ENCODE measurements at regions not wholly inside any gene's neighbourhood (a gene's known extent, or its start where the extent isn't known, plus 50 kb on each side); places are given as distances from the start of the nearest gene placed in this dataset.

GRCh38 chr6:133820208-133820607, 68.7 kb upstream of the TCF21 start:
- H3K9ac ChIP-seq (ENCODE audit: low read length) = no peak overlapping the region
- no peaks in the 10 kb centered on the region for H3K27me3 ChIP-seq (ENCODE audit: low read length)
- DNase-seq (no peak), ATAC-seq (no peak)
- H3K4me2 ChIP-seq (ENCODE audit: low read length) = no peak overlapping the region
- no peak overlapping the region for H3K27ac ChIP-seq (ENCODE audit: low read length)
- H3K79me2 ChIP-seq (ENCODE audit: low read length) = no peaks in the 10 kb centered on the region
- H3K36me3 ChIP-seq (ENCODE audit: low read depth, low read length) = no peaks in the 10 kb centered on the region
- ChIA-PET CTCF (no interaction called here), POLR2A (ENCODE audit: unreplicated experiment) (no interaction called here)
- no peak overlapping the region for H2AFZ ChIP-seq (ENCODE audit: low read length)
- no peaks in the 10 kb centered on the region for H3F3A ChIP-seq (ENCODE audit: low read length, unreplicated experiment)
- intact Hi-C loops (cut with micrococcal nuclease) = no loop called here
- no peak for TF ChIP-seq CTCF (conservative IDR thresholded peaks at IDR 0.05; ENCODE audit: low read depth, low read length)
- no peak for TF ChIP-seq EZH2 (IDR thresholded peaks at IDR 0.05; ENCODE audit: low read length, unreplicated experiment)
- TF ChIP-seq EZH2phosphoT487 (IDR thresholded peaks at IDR 0.05; ENCODE audit: borderline replicate concordance, low read length) = no peak
- no peaks in the 10 kb centered on the region for H3K4me1 ChIP-seq (ENCODE audit: insufficient read depth, low read length)
- H3K9me2 ChIP-seq (replicated peaks; ENCODE audit: low read length) = no peaks in the 10 kb centered on the region
- no peaks in the 10 kb centered on the region for H4K20me1 ChIP-seq (ENCODE audit: low read length)
- no peaks in the 10 kb centered on the region for H3K9me3 ChIP-seq (ENCODE audit: low read length)
- no TSS peak for BruUV-seq (replicated peaks)
- no peak overlapping the region for H3K4me3 ChIP-seq (ENCODE audit: low read length)

GRCh38 chr6:133827766-133828165, 61.1 kb upstream of the TCF21 start:
- H3K9ac ChIP-seq (ENCODE audit: low read length) = no peak overlapping the region
- POLR2A ChIA-PET (ENCODE audit: unreplicated experiment) = no interaction called here
- no peak for DNase-seq
- no peak overlapping the region for H3K27ac ChIP-seq (ENCODE audit: low read length)
- no peak overlapping the region for H2AFZ ChIP-seq (ENCODE audit: low read length)
- BruUV-seq (replicated peaks) = no TSS peak
- H3K36me3 ChIP-seq (ENCODE audit: low read depth, low read length) = no peaks in the 10 kb centered on the region
- no peak overlapping the region for H3K4me3 ChIP-seq (ENCODE audit: low read length)
- H3F3A ChIP-seq (ENCODE audit: low read length, unreplicated experiment) = no peaks in the 10 kb centered on the region
- no peaks in the 10 kb centered on the region for H3K9me3 ChIP-seq (ENCODE audit: low read length)
- H3K9me2 ChIP-seq (replicated peaks; ENCODE audit: low read length) = no peaks in the 10 kb centered on the region
- no peaks in the 10 kb centered on the region for H3K27me3 ChIP-seq (ENCODE audit: low read length)
- intact Hi-C loops (cut with micrococcal nuclease) = no loop called here
- no peak overlapping the region for H3K4me2 ChIP-seq (ENCODE audit: low read length)
- no peaks in the 10 kb centered on the region for H4K20me1 ChIP-seq (ENCODE audit: low read length)
- H3K4me1 ChIP-seq (ENCODE audit: insufficient read depth, low read length) = no peaks in the 10 kb centered on the region
- CTCF ChIA-PET = no interaction called here
- H3K79me2 ChIP-seq (ENCODE audit: low read length) = no peaks in the 10 kb centered on the region
- ATAC-seq = no peak
- no peak for TF ChIP-seq EZH2 (IDR thresholded peaks at IDR 0.05; ENCODE audit: low read length, unreplicated experiment)
- TF ChIP-seq EZH2phosphoT487 (IDR thresholded peaks at IDR 0.05; ENCODE audit: borderline replicate concordance, low read length) = no peak
- no peak for TF ChIP-seq CTCF (conservative IDR thresholded peaks at IDR 0.05; ENCODE audit: low read depth, low read length)

- no peak overlapping the region for H2AFZ ChIP-seq (ENCODE audit: low read length)
- TF ChIP-seq EZH2phosphoT487 (IDR thresholded peaks at IDR 0.05; ENCODE audit: borderline replicate concordance, low read length) (no peak), EZH2 (IDR thresholded peaks at IDR 0.05; ENCODE audit: low read length, unreplicated experiment) (no peak), CTCF (conservative IDR thresholded peaks at IDR 0.05; ENCODE audit: low read depth, low read length) (no peak)
- no peaks in the 10 kb centered on the region for H3K9me2 ChIP-seq (replicated peaks; ENCODE audit: low read length)
- no peak overlapping the region for H3K9ac ChIP-seq (ENCODE audit: low read length)
- DNase-seq = no peak
- no peaks in the 10 kb centered on the region for H4K20me1 ChIP-seq (ENCODE audit: low read length)
- no peak overlapping the region for H3K4me3 ChIP-seq (ENCODE audit: low read length)
- no TSS peak for BruUV-seq (replicated peaks)
- H3K27me3 ChIP-seq (ENCODE audit: low read length) = no peaks in the 10 kb centered on the region
- POLR2A ChIA-PET (ENCODE audit: unreplicated experiment) = no interaction called here
- CTCF ChIA-PET = interaction anchor here (1.3 kb wide), 1 partner anchor 264 kb away, joined by 5 read pairs; no protein-coding TSS in a partner anchor
- no peaks in the 10 kb centered on the region for H3K36me3 ChIP-seq (ENCODE audit: low read depth, low read length)
- H3K4me1 ChIP-seq (ENCODE audit: insufficient read depth, low read length) = no peaks in the 10 kb centered on the region
- no peaks in the 10 kb centered on the region for H3K9me3 ChIP-seq (ENCODE audit: low read length)
- intact Hi-C loops (cut with micrococcal nuclease) = no loop called here
- no peak overlapping the region for H3K4me2 ChIP-seq (ENCODE audit: low read length)
- H3K79me2 ChIP-seq (ENCODE audit: low read length) = no peaks in the 10 kb centered on the region
- H3K27ac ChIP-seq (ENCODE audit: low read length) = no peak overlapping the region
- H3F3A ChIP-seq (ENCODE audit: low read length, unreplicated experiment) = no peaks in the 10 kb centered on the region
- no peak for ATAC-seq
Measured at GRCh38 chr6:133833949-133834359, 55.0 kb upstream of the TCF21 start.

Measured in PC-3 (cell line).